ENCODE measurements at regions not wholly inside any gene's neighbourhood (a gene's known extent, or its start where the extent isn't known, plus 50 kb on each side); places are given as distances from the start of the nearest gene placed in this dataset.

- TF ChIP-seq CTCF (IDR thresholded peaks at IDR 0.05) (no peak), EP300 (IDR thresholded peaks at IDR 0.05) (no peak), POLR2A (IDR thresholded peaks at IDR 0.05) (no peak)
These were observed 58.7 kb upstream of the FDX1 start for GRCh38 chr11:110371084-110371483.
